HG03064 (cell line): ENCODE measurements at regions not wholly inside any gene's neighbourhood (a gene's known extent, or its start where the extent isn't known, plus 50 kb on each side); places are given as distances from the start of the nearest gene placed in this dataset.

Experiments used
- ATAC-seq: cut with Tn5 transposase; IDR thresholded peaks from one replicate; pipeline ENCODE4 v1.9.1; 2021; ENCODE audit warnings: low read depth; ENCODE audit not compliant: unreplicated experiment

- no peak for ATAC-seq
Measured at GRCh38 chr5:27592231-27592630, 553.8 kb upstream of the CDH9 start.

GRCh38 chr5:27590503-27590902, 552.1 kb upstream of the CDH9 start:
- no peak for ATAC-seq

- no peak for ATAC-seq
Measured at GRCh38 chr5:27578279-27578678, 539.9 kb upstream of the CDH9 start.

- no peak for ATAC-seq
Measured at GRCh38 chr5:27571681-27572080, 533.3 kb upstream of the CDH9 start.

GRCh38 chr5:27568811-27569210, 530.4 kb upstream of the CDH9 start:
- ATAC-seq = no peak

- ATAC-seq = no peak
Measured at GRCh38 chr5:27561408-27561807, 523.0 kb upstream of the CDH9 start.

- no peak for ATAC-seq
Measured at GRCh38 chr5:27548484-27548883, 510.1 kb upstream of the CDH9 start.

- ATAC-seq = no peak
Measured at GRCh38 chr5:27535031-27535557, 496.7 kb upstream of the CDH9 start.

- ATAC-seq = no peak
Measured at GRCh38 chr5:27532305-27532704, 493.9 kb upstream of the CDH9 start.

- ATAC-seq = no peak
Measured at GRCh38 chr5:27524515-27524914, 486.1 kb upstream of the CDH9 start.

- ATAC-seq = no peak
Measured at GRCh38 chr5:27523629-27524028, 485.2 kb upstream of the CDH9 start.

- no peak for ATAC-seq
Measured at GRCh38 chr5:27516437-27516836, 478.1 kb upstream of the CDH9 start.

- no peak for ATAC-seq
Measured at GRCh38 chr5:27511061-27511460, 472.7 kb upstream of the CDH9 start.

- ATAC-seq = no peak
Measured at GRCh38 chr5:27503813-27504212, 465.4 kb upstream of the CDH9 start.

- ATAC-seq = no peak
Measured at GRCh38 chr5:27502236-27502635, 463.9 kb upstream of the CDH9 start.

- no peak for ATAC-seq
Measured at GRCh38 chr5:27497491-27497890, 459.1 kb upstream of the CDH9 start.

GRCh38 chr5:27494887-27495286, 456.5 kb upstream of the CDH9 start:
- ATAC-seq = no peak

GRCh38 chr5:27491746-27492439, 453.5 kb upstream of the CDH9 start:
- ATAC-seq = no peak

GRCh38 chr5:27491047-27491446, 452.7 kb upstream of the CDH9 start:
- ATAC-seq = no peak

- ATAC-seq = no peak
Measured at GRCh38 chr5:27489701-27490100, 451.3 kb upstream of the CDH9 start.

- ATAC-seq = no peak
Measured at GRCh38 chr5:27482663-27483062, 444.3 kb upstream of the CDH9 start.

GRCh38 chr5:27479859-27480258, 441.5 kb upstream of the CDH9 start:
- ATAC-seq = no peak

GRCh38 chr5:27477550-27477949, 439.2 kb upstream of the CDH9 start:
- no peak for ATAC-seq
